ENCODE measurements at regions not wholly inside any gene's neighbourhood (a gene's known extent, or its start where the extent isn't known, plus 50 kb on each side); places are given as distances from the start of the nearest gene placed in this dataset.
"Not testable (repeated sequence)": the region's sequence is repeated elsewhere in the genome, so short reads cannot be mapped to it uniquely, and the experiment has no call there.

DNA sequence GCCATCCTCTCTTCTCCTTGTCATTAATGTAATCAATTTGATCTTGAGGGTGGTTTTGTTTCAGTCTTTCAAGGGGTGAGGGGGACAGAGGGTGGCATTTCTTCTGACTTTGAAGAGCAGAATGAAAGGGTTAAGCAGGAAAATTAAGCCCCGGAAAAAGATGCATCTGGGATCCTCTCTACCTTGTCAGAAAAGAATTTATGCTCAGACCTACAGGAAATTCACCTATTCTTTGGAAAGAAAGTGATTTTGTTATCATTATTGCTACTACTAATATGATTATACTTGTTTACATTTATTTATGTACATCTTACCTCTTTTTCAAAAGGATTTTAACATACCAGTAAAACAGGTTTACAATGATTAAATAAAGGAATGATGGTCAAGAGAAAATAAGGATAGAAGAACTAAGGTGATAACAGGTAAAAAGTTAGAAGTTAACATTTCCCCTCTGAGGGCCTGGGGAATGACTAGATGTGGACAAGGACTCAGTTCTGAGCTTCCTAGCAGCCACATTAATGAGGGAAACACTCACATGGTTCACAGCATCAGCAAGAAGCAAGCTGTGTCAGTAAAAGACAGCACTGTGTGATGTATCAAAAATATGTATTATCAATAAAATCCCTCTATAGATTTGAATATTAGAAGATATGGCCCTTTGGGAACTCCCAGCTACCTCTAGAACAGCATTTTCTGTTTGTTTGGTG, 151.4 kb downstream of the MYCN start:
- no peak for FAIRE-seq
- no peak for DNase-seq (ENCODE audit: low spot score in 2 of 2)

DNA sequence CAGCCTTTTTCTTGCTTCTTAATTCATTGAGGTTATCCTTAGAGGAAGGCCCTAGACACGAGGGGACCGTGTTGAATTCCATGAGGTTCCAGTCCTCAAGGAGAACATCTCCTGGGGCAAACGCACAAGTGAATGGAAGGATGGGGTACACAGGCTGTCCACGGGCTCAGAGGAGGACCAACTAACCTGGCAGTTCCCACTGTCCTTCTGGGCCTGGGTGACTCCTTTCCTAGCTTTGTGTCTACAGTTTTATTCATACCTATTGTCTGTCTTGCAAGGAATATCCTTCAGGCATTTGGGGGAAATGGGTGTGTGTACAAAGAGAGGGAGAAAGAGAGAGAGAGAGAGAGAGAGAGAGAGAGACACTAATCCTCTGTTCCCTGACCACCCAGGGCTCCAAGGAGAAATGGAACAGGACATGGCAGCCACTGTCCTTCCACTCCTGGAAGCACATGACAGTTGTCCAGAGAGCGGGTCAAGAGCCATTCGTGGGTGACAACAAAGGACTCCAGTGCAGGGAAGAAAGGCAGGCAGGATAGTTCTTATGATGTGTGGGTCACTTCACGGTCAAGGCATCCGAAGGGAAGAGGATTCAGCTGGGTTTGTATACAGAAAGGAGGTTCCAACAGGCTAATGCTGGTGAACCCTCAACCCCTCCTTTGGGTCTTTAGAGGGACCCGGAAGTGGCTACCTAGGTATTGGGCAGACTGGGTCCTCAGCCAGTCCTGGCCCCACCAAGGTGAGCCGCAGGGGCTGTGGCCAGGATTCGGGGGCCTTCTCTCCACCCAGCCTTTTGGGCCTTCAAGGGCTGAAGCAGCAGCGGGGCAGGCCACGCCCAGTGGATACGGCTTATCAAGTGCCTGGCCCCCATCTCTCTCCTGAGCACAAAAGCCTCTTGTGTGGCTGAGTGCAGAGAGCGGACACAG, 150.6 kb downstream of the MYCN start:
- FAIRE-seq, result no peak
- no peak for DNase-seq (ENCODE audit: low spot score in 2 of 2)

DNA sequence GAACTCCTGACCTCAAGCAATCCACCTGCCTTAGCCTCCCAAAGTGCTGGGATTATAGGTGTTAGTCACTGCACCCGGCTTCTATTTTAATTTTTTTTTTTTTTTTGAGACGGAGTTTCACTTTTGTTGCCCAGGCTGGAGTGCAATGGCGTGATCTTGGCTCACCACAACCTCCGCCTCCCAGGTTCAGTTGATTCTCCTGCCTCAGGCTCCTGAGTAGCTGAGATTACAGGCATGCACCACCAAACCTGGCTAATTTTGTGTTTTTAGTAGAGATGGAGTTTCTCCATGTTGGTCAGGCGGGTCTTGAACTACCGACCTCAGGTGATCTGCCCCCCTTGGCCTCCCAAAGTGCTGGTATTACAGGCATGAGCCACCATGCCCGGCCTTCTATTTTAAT, 149.1 kb downstream of the MYCN start:
- DNase-seq (ENCODE audit: low spot score in 2 of 2); FAIRE-seq: not testable (repeated sequence)

DNA sequence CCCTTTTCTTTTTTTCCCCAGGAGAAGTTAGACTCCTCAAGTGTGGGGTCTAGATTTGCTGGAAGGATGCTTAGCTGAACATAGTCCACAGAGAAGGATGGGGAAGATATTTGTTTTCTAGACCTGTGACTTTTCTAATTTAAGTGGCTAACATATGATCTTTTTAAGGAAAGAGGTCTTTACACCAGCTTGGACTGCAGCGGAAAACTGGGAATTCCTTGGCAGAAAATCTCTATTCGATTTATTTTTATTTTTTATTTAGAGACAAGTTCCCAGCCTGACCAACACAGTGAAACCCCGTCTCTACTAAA, 148.4 kb downstream of the MYCN start:
- FAIRE-seq (no peak), DNase-seq (ENCODE audit: low spot score in 2 of 2) (no peak)

DNA sequence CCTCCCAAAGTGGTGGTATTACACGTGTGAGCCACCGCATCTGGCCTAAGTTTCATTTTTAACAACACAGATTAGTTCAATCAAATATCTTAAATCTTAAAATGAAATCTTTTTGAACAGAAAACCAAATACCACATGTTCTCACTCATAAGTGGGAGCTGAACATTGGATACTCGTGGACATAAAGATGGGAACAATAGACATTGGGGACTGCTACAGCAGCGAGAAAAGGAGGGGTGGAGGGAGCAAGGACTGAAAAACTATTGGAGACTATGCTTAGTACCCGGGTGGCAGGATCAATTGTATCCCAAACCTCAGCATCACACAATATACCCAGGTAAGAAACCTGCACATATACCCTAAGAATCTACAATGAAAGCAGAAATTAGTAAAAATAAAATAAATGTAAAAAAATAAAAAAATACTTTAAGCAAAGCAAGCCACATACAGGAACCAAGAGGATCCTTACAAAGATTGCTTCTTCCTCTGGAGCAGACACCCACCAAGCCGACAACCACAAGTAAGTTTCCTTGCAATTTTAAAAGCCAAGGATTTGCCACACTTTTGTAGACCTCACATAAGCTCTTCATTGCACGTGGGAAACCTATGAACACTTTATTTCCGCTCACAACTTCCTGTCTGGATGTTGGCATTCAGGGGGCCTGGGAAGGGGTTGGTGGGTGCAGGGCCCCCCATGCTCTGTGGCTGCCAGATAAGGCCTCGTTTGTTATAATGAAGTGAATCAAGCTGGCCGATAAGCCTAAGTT, 147.9 kb downstream of the MYCN start:
- no peak for FAIRE-seq
- DNase-seq (ENCODE audit: low spot score in 2 of 2), result no peak

DNA sequence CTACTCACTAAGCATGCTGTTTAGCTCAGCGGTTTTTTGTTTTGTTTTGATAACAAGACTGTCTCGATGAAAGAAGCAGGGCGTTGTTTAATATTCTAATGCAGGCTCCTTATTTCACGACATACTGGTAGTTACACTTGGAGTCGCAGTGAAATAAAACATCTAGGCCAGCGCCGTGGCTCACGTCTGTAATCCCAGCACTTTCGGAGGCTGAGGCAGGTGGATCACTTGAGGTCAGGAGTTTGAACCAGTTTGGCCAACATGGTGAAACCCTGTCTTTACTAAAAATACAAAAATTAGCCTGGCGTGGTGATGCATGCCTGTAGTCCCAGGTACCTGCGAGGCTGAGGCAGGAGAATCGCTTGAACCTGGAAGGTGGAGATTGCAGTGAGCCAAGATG, 145.8 kb downstream of the MYCN start:
- not testable (repeated sequence) for DNase-seq (ENCODE audit: low spot score in 2 of 2); FAIRE-seq

DNA sequence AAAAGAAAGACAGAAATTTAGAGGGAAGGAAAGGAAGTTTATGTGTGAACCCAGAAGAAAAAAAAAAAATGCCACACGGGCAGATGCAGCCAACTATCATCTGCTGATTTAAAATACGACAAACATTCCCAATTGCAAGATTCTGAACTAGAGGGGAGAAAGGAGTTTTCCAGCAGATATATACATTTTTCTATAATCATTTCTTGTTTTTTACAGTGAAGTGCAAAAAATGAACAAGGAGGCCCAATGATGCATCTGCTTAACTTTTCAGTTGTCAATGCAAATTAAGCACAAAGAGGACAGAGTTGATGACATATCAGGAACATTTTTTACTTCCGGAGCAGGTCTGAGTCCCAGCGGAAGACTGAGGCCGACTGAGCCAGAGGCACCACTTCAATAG, 144.7 kb downstream of the MYCN start:
- FAIRE-seq (no peak), DNase-seq (ENCODE audit: low spot score in 2 of 2) (no peak)

DNA sequence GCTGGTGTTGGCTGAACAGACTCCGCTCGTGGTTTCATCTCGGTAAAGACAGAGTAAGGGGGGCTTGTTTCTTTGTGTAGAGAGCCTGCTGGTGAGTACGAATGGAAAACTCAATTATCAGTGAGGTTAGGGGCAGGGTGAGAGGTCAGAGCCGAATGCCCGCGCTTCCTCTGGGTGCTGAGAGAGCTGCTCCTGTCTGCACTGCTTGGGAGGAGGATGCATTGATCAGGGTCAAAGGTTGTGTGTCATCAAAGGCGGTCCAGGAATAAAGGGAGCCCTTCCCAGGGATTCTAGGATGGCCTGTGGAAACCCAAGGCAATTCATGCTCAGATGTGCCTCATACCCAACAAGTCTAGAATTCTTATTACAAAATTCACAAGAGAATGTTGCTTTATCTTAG, 143.9 kb downstream of the MYCN start:
- FAIRE-seq, result no peak
- DNase-seq (ENCODE audit: low spot score in 2 of 2), result no peak

DNA sequence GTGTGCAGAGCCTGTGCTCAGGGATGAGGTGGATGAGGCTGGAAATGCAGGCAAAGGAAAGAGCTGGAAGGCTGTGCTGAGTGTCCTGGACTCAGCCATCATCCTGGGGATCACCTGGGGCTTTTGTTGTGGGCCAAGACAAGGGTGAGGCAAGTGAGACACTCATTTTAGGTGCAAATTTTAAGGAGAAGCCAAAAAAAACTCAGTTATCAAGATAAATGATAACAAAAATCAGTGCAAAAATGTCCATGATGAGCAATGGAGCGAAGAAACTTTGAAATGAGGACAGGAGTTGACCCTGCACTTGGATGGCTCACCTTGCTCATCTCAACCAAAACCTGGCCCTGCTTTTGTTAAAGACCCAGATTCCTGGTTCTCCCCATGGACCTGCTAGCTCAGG, 141.9 kb downstream of the MYCN start:
- DNase-seq (ENCODE audit: low spot score in 2 of 2), result no peak
- FAIRE-seq, result no peak

DNA sequence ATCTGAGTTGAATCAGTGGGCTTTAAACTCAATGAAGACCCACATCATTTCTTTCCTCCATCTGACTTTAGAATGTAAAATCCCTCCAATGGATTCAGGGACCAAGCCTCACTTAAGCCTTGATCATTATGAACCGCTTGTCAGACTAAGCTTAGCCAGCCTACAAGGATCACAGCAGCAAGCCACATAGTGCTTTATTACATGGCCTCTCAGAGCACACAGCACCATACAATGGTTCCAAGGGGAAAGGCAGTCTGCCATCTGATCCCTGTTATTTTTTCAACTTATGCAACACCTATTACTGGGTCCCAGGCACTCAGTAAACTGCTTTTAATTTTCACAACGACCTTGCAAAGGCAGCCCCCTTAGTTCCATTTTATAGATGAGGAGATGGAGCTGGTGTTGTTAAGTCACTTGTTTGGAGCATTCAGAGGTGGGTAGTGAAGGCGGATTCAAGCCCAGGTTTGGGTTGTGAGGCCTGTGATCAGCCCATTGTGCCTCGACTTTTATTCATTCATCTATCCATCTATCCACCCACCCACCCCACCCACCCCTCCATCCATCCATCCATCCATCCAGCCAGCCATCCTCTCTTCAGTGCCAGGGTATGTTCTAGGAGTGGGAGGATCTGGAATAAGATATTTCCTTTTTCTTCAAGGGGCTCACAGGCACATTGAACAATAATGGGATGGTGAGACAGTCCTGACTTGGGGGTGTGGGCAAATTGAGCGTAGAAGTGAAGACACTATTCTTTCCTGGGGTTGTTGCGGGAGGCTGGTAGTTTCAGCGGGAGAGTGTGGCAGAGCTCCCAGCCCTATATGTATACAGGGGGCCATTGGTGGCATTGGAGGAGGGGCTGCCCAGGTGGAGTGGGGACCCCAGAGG, 141.2 kb downstream of the MYCN start:
- no peak for FAIRE-seq
- DNase-seq (ENCODE audit: low spot score in 2 of 2), result no peak

DNA sequence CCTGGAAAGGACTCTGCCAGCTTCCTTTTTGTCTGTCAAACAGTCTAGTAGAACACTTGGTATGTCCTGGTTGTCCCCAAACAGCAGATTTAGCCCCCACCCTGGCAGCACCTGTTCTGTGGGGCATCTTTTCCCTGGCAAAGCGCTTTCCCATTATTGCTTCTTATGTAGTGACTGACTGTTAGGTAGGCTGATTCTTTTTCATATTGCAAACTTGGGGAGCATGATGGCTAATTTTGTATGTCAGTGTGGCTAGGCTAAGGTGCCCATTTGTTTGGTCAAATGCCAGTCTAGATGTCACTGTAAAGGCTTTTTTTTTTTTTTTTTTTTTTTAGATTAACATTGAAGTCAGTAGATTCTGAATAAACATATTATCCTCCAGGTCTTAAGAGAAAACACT, 140.2 kb downstream of the MYCN start:
- FAIRE-seq (no peak), DNase-seq (ENCODE audit: low spot score in 2 of 2) (no peak)

DNA sequence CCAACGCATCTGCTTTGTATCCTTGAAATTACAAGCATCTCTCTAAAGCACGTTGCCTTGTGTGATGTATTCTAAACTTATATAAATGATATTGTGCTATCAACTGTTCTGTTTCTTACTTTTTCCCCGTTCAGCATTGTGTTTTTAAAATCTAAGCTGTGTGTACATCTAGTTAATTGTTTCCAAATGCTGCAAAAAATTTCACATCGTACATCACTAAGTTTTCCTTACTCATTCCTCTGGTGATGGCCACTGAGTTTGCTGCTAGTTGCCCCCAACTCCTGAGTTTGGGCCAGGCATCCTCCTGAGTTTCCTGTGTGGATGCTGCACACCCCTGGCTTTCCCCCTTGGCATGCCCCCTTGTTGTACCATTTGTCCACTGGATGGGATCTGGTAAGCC, 139.7 kb downstream of the MYCN start:
- no peak for FAIRE-seq
- DNase-seq (ENCODE audit: low spot score in 2 of 2), result no peak

DNA sequence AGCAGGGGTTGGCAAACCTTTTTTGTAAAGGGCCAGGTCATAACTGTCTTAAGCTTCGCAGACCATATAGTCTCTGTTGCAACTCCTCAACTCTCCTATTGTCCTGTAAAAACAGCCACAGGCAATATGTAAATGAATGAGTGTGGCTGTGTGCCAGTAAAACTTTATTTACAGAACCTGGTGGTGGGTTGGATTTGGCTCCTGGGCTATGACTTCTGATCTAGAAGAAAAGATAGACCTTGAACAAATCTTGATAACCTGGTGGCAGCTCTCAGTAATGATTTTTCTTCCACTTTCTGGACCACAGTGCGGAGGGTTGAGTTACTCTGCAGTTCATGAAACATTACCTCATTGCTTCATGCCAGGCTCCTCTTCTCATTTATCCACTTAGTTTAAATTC, 139.3 kb downstream of the MYCN start:
- FAIRE-seq, result no peak

DNA sequence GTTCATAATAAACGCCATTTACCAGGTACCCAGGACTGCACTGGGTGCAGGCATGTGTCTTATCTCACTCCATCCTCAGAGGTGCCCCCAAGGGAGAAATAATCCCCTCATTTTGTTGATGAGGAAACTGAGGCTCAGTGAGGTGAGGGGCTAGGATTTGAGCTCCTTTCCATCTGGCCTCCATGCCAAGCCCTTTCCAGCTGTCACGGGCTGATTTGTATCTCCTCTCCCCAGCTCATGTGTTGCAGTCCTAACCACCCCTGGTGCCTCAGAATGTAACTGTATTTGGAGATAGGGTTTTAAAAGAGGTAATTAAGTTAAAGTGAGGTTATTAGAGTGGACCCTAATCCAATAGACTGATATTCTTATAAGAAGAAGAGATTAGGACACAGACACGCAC, 137.3 kb downstream of the MYCN start:
- no peak for FAIRE-seq

More for the DNA sequence above, 139.3 kb downstream of the MYCN start:
- no peak for DNase-seq (ENCODE audit: low spot score in 2 of 2)

DNA sequence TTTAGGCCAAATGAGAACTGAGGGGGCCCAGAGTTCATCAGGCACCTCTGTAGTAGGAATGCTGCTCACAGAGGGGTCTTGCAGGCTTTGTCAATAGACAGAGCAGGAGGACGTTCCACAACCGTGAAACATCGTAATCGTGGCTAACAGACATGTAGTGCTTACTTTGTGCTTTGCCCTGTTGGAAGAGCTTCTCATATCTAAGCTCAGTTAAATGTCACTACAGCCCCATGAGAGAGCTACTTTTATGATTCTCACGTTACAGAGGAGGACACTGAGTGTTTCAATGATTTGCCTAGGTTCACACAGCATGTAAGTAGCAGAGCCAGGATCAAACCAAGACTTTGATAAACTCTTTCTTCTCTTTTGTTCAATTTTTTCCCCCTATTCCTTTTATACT, 136.6 kb downstream of the MYCN start:
- no peak for DNase-seq (ENCODE audit: low spot score in 2 of 2)
- FAIRE-seq, result no peak

More for the DNA sequence above, 137.3 kb downstream of the MYCN start:
- DNase-seq (ENCODE audit: low spot score in 2 of 2), result no peak

DNA sequence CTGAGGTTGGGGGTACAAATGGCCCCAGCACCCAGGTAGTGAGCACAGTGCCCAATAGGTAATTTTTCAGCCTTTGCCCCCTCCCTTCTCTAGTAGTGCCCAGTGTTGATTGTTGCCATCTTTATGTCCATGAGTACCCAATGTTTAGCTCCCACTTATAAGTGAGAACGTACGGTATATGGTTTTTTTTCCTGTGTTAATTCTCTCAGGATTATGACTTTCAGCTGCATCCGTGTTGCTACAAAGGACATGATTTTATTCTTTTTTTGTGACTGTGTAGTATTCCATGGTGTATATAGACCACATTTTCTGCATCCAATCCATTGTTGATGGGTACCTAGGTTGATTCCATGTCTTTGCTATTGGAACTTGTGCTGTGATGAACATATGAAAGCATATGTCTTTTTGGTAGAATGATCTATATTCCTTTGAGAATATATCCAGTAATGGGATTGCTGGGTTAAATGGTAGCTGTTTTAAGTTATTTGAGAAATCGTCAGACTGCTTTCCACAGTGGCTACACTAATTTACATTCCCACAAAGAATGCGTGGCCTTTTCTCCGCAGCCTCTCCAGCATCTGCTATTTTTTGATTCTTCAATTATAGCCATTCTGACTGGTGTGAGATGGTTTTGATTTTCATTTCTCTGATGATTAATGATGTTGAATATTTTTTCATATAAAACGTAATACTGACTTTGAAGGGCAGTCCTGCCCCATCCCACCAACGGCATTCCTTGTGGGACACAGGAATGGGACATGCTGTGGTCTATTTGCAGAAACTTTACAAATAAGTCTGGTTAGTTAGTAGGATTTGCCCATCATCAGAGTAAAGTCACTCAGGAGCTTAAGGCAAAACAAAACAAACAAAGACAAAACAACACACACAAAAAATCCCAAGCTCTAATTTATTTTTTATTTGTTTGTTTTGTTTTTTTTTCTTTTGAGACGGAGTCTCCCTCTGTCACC, 135.0 kb downstream of the MYCN start:
- FAIRE-seq, result no peak
- DNase-seq (ENCODE audit: low spot score in 2 of 2), result no peak

DNA sequence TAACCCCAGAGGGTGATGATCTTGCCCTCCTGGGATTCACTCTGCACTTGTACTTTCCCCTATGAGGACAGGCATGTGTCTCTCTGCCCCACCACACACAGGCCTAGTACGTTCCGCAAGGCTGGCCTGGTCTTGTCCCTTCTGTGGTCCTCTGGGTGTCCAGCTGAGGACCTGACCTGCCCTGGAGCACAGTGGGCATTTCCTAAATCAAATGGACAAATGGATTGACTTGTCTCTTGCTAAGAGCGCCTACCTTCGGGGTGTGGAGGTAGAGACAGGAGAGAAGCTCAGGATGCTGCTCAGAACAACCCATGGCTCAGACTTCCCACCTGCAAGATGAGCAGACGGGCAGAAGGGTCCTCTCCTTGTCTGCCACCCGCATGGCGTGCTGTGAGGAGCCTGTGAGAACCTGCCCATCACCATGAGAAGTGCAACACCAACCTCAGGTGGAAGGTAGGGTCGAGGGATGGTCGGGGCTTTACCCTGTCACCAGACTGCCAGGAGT, 133.6 kb downstream of the MYCN start:
- DNase-seq (ENCODE audit: low spot score in 2 of 2) (no peak), FAIRE-seq (no peak)

DNA sequence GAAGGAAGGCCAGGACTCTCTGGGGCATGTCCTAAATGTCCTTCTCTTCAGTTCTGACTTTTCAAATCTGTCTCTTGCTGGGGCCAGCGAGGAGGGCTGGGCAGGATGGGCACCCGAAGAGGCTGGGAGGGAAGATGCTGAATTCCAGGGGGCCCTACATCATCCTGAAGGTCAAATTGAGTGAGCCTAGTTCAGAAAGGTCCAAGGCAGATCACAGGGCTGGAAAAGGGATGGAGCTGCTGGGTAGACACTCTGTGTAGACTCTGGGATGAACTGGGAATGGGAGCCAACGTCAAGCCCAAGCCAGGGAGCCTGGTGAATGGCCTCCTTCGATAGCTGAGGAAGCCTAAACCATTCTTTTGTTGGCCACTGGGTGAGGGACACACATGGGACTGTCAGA, 133.1 kb downstream of the MYCN start:
- FAIRE-seq (no peak), DNase-seq (ENCODE audit: low spot score in 2 of 2) (no peak)
